ENCODE measurements at regions not wholly inside any gene's neighbourhood (a gene's known extent, or its start where the extent isn't known, plus 50 kb on each side); places are given as distances from the start of the nearest gene placed in this dataset.

GRCh38 chr9:30519756-30520155 is 1864.7 kb upstream of the ACO1 start:
- no peak overlapping the region for H3K4me3 ChIP-seq (ENCODE audit: low read depth, low read length)
- no peaks in the 10 kb centered on the region for H3K36me3 ChIP-seq
- H3K9me3 ChIP-seq, result no peaks in the 10 kb centered on the region
- no peak for TF ChIP-seq CTCF (IDR thresholded peaks at IDR 0.05; ENCODE audit: low read depth, low read length)
- no peak for DNase-seq
- no peaks in the 10 kb centered on the region for H3K4me1 ChIP-seq
- H3K27me3 ChIP-seq, result no peaks in the 10 kb centered on the region

- no peak for DNase-seq
- Histone ChIP-seq H3K27me3 (no peaks in the 10 kb centered on the region), H3K36me3 (no peaks in the 10 kb centered on the region), H3K9me3 (no peaks in the 10 kb centered on the region), H3K4me3 (ENCODE audit: low read depth, low read length) (no peak overlapping the region), H3K4me1 (no peaks in the 10 kb centered on the region)
- no peak for TF ChIP-seq CTCF (IDR thresholded peaks at IDR 0.05; ENCODE audit: low read depth, low read length)
Observed at GRCh38 chr9:30522061-30522460, 1862.4 kb upstream of the ACO1 start.

GRCh38 chr9:30522486-30522885 is 1862.0 kb upstream of the ACO1 start:
- no peak for DNase-seq
- no peak for TF ChIP-seq CTCF (IDR thresholded peaks at IDR 0.05; ENCODE audit: low read depth, low read length)
- H3K9me3 ChIP-seq, result no peaks in the 10 kb centered on the region
- H3K4me3 ChIP-seq (ENCODE audit: low read depth, low read length), result no peak overlapping the region
- H3K4me1 ChIP-seq, result no peaks in the 10 kb centered on the region
- no peaks in the 10 kb centered on the region for H3K36me3 ChIP-seq
- H3K27me3 ChIP-seq, result no peaks in the 10 kb centered on the region

- DNase-seq, result no peak
- TF ChIP-seq CTCF (IDR thresholded peaks at IDR 0.05; ENCODE audit: low read depth, low read length), result no peak
- no peaks in the 10 kb centered on the region for H3K36me3 ChIP-seq
Observed at GRCh38 chr9:30524311-30524710, 1860.1 kb upstream of the ACO1 start.

GRCh38 chr9:30534455-30534854 is 1850.0 kb upstream of the ACO1 start:
- Histone ChIP-seq H3K27me3 (no peaks in the 10 kb centered on the region), H3K36me3 (no peaks in the 10 kb centered on the region), H3K4me1 (no peaks in the 10 kb centered on the region), H3K9me3 (no peaks in the 10 kb centered on the region), H3K4me3 (ENCODE audit: low read depth, low read length) (no peak overlapping the region)
- DNase-seq, result no peak
- no peak for TF ChIP-seq CTCF (IDR thresholded peaks at IDR 0.05; ENCODE audit: low read depth, low read length)

More at GRCh38 chr9:30524311-30524710, 1860.1 kb upstream of the ACO1 start:
- Histone ChIP-seq H3K9me3 (no peaks in the 10 kb centered on the region), H3K4me3 (ENCODE audit: low read depth, low read length) (no peak overlapping the region), H3K27me3 (no peaks in the 10 kb centered on the region), H3K4me1 (no peaks in the 10 kb centered on the region)

GRCh38 chr9:30534896-30535295 is 1849.5 kb upstream of the ACO1 start:
- TF ChIP-seq CTCF (IDR thresholded peaks at IDR 0.05; ENCODE audit: low read depth, low read length), result no peak
- no peak overlapping the region for H3K4me3 ChIP-seq (ENCODE audit: low read depth, low read length)
- no peaks in the 10 kb centered on the region for H3K36me3 ChIP-seq
- H3K9me3 ChIP-seq, result no peaks in the 10 kb centered on the region
- DNase-seq, result no peak
- no peaks in the 10 kb centered on the region for H3K27me3 ChIP-seq
- no peaks in the 10 kb centered on the region for H3K4me1 ChIP-seq
